ENCODE measurements at regions not wholly inside any gene's neighbourhood (a gene's known extent, or its start where the extent isn't known, plus 50 kb on each side); places are given as distances from the start of the nearest gene placed in this dataset.

DNA sequence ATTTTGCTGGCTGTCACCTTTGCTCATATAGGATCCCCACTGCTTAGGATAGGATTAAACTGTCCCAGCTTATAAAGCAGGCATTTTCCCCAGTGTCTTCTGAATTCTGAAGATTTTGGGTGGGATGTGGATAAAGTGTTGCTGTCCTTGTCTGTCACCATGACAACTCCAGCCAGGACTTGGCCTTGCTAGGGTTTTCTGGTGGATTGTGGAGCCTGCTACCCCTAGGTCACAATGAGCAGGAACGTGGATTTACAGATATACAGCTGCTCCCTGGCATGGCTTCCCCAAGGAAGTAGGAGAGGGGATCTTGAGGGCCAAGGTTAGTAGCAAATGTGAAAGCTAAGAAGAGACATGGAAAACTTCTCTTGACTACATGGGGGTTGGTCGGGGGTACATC, 220.7 kb downstream of the WDR11 start:
- TF ChIP-seq SUZ12 (IDR thresholded peaks at IDR 0.05) (no peak), ZNF384 (IDR thresholded peaks at IDR 0.05) (no peak), L3MBTL2 (conservative IDR thresholded peaks at IDR 0.05) (no peak), FOXA1 (IDR thresholded peaks at IDR 0.05) (no peak), ELF4 (IDR thresholded peaks at IDR 0.05) (no peak), NFRKB (IDR thresholded peaks at IDR 0.05) (no peak), HDGF (IDR thresholded peaks at IDR 0.05; ENCODE audit: borderline replicate concordance) (no peak), FOXK2 (IDR thresholded peaks at IDR 0.05) (no peak), SP1 (IDR thresholded peaks at IDR 0.05) (no peak), ARNT (IDR thresholded peaks at IDR 0.05) (no peak), LEF1 (IDR thresholded peaks at IDR 0.05; ENCODE audit: borderline replicate concordance) (no peak), CTBP1 (IDR thresholded peaks at IDR 0.05; ENCODE audit: borderline replicate concordance) (no peak), FOXM1 (IDR thresholded peaks at IDR 0.05; ENCODE audit: borderline replicate concordance) (no peak), BHLHE40 (IDR thresholded peaks at IDR 0.05; ENCODE audit: borderline replicate concordance) (no peak), TARDBP (IDR thresholded peaks at IDR 0.05) (no peak)
- TF ChIP-seq, protein P1, sequence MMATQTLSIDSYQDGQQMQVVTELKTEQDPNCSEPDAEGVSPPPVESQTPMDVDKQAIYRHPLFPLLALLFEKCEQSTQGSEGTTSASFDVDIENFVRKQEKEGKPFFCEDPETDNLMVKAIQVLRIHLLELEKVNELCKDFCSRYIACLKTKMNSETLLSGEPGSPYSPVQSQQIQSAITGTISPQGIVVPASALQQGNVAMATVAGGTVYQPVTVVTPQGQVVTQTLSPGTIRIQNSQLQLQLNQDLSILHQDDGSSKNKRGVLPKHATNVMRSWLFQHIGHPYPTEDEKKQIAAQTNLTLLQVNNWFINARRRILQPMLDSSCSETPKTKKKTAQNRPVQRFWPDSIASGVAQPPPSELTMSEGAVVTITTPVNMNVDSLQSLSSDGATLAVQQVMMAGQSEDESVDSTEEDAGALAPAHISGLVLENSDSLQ (IDR thresholded peaks at IDR 0.05), result no peak
- ChIA-PET POLR2A (no interaction called here), CTCF (no interaction called here)
- DNase-seq (ENCODE audit: extremely low spot score), result no peak

- DNase-seq (ENCODE audit: extremely low spot score), result no peak
- POLR2A ChIA-PET, result no interaction called here
- no peak for TF ChIP-seq FOXM1 (IDR thresholded peaks at IDR 0.05; ENCODE audit: borderline replicate concordance)
- no peak for TF ChIP-seq LEF1 (IDR thresholded peaks at IDR 0.05; ENCODE audit: borderline replicate concordance)
- TF ChIP-seq FOXA1 (IDR thresholded peaks at IDR 0.05), result no peak
- TF ChIP-seq BHLHE40 (IDR thresholded peaks at IDR 0.05; ENCODE audit: borderline replicate concordance), result no peak
- TF ChIP-seq NFRKB (IDR thresholded peaks at IDR 0.05), result no peak
- no peak for TF ChIP-seq FOXK2 (IDR thresholded peaks at IDR 0.05)
- TF ChIP-seq SUZ12 (IDR thresholded peaks at IDR 0.05), result no peak
- TF ChIP-seq L3MBTL2 (conservative IDR thresholded peaks at IDR 0.05), result no peak
- TF ChIP-seq HDGF (IDR thresholded peaks at IDR 0.05; ENCODE audit: borderline replicate concordance), result no peak
- TF ChIP-seq, protein P1 (IDR thresholded peaks at IDR 0.05), result no peak
- TF ChIP-seq SP1 (IDR thresholded peaks at IDR 0.05), result no peak
- no peak for TF ChIP-seq TARDBP (IDR thresholded peaks at IDR 0.05)
- TF ChIP-seq ELF4 (IDR thresholded peaks at IDR 0.05), result no peak
- no peak for TF ChIP-seq ARNT (IDR thresholded peaks at IDR 0.05)
- no peak for TF ChIP-seq CTBP1 (IDR thresholded peaks at IDR 0.05; ENCODE audit: borderline replicate concordance)
- CTCF ChIA-PET, result no interaction called here
Measured at GRCh38 chr10:121073728-121074127, 222.6 kb downstream of the WDR11 start.

DNA sequence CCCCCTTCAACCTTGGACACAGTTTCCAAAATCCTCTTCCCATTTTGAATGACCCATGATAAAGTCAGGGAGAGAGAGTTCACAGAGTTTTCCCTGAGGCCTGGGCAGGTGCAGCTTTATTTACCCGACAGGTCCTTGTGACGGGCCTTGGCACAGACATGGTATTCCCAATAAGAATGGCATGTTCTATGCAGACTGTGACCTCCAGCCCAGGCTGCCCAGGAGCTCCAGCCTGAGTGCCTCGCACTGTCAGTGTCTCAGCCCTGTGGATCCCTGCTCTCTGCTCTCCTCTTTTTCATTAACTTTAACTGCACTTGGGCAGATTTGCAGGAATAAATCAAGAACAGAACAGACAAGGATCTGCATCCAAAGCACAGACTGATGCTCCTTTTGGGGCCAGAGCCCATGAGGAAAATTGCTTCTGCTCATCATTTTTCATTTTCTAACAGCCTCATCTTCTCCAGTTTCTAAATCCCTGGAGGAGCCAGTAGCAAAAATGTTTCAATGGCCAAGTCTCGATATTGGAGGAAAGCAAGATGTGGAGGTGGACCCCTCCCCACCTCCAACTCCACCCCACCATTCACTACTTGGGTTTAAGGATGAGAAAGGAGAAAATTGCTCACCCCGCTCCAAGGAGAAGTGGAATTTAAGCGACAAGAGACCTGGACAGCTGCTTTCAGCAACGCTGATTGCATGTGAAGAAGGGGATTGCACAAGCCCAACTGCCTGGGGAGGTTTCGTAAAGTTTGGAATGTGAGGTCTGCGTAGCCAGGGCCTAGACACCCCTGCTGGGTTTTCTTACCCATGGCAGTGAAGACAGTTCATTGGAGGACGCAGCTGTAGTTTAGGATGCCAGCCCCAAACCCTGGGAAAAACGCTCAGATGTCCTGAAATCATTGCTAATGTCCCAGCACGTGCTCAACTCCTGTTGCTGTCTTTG, 225.9 kb downstream of the WDR11 start:
- ChIA-PET CTCF (no interaction called here), POLR2A (no interaction called here)
- no peak for DNase-seq (ENCODE audit: extremely low spot score)
- TF ChIP-seq FOXA1 (IDR thresholded peaks at IDR 0.05) (no peak), HDGF (IDR thresholded peaks at IDR 0.05; ENCODE audit: borderline replicate concordance) (no peak), SP1 (IDR thresholded peaks at IDR 0.05) (no peak), FOXM1 (IDR thresholded peaks at IDR 0.05; ENCODE audit: borderline replicate concordance) (no peak), NFRKB (IDR thresholded peaks at IDR 0.05) (no peak), L3MBTL2 (conservative IDR thresholded peaks at IDR 0.05) (no peak), CTBP1 (IDR thresholded peaks at IDR 0.05; ENCODE audit: borderline replicate concordance) (no peak), FOXK2 (IDR thresholded peaks at IDR 0.05) (no peak), TARDBP (IDR thresholded peaks at IDR 0.05) (no peak), LEF1 (IDR thresholded peaks at IDR 0.05; ENCODE audit: borderline replicate concordance) (no peak), ELF4 (IDR thresholded peaks at IDR 0.05) (no peak), ARNT (IDR thresholded peaks at IDR 0.05) (no peak), BHLHE40 (IDR thresholded peaks at IDR 0.05; ENCODE audit: borderline replicate concordance) (no peak)
- TF ChIP-seq, protein P1 (IDR thresholded peaks at IDR 0.05), result no peak

DNA sequence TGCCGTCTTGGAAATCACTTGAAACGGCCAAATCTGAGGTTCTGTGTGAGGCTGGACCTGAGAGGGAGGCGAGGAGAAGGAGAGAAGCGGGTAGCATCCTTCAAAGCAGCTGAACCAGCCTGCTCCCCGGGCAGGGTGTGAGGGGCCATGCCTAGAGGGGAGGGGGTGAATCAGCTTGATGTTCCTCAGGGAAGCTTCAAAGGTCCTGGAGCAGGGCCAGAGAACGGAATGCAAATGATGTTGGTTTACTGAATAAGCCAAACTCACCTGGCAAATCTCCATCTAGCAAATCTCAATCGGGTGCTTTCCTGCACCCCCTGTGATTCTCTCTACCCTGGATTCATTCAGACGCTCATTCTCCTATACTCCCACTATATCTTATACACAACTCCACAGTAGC, 226.9 kb downstream of the WDR11 start:
- ChIA-PET CTCF (no interaction called here), POLR2A (no interaction called here)
- DNase-seq (ENCODE audit: extremely low spot score), result no peak
- TF ChIP-seq L3MBTL2 (conservative IDR thresholded peaks at IDR 0.05) (no peak), FOXA1 (IDR thresholded peaks at IDR 0.05) (no peak), ARNT (IDR thresholded peaks at IDR 0.05) (no peak), LEF1 (IDR thresholded peaks at IDR 0.05; ENCODE audit: borderline replicate concordance) (no peak), ELF4 (IDR thresholded peaks at IDR 0.05) (no peak)

DNA sequence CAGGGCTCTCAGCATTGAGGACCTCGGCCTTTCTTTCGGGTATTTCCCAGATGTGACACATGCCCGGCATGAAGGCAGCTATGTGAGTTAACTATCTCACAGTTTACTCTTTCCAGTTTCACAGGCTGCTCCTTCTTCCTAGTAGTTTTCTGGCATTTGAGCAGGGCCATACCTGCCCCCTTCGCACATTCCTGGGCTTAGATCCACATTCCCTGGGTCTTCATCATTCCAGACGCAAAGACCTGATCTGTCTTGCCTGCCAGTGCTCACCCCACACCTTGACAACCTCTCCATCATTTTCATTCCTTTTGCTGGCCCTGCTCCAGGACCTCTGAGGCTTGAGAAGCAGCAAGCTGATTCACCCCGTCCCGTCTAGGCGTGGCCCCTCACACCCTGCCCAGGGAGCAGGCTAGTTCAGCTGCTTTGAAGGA, 227.5 kb downstream of the WDR11 start:
- ChIA-PET POLR2A (no interaction called here), CTCF (interaction anchor here (1.4 to 2.5 kb wide), 2 partner anchors 8 to 17 kb away, joined by 3 to 12 read pairs; no protein-coding TSS in a partner anchor)
- DNase-seq (ENCODE audit: extremely low spot score), result no peak
- TF ChIP-seq NFRKB (IDR thresholded peaks at IDR 0.05), result no peak
- no peak for TF ChIP-seq ZNF384 (IDR thresholded peaks at IDR 0.05)
- TF ChIP-seq LEF1 (IDR thresholded peaks at IDR 0.05; ENCODE audit: borderline replicate concordance), result no peak
- TF ChIP-seq TARDBP (IDR thresholded peaks at IDR 0.05), result no peak
- no peak for TF ChIP-seq ARNT (IDR thresholded peaks at IDR 0.05)

- ChIA-PET CTCF (interaction anchor here (0.7 to 2.5 kb wide), 3 partner anchors 9 to 18 kb away, joined by 3 to 12 read pairs (median 4); no protein-coding TSS in a partner anchor), POLR2A (interaction anchor here (1.8 kb wide), 1 partner anchor 113 kb away, joined by 5 read pairs; no protein-coding TSS in a partner anchor)
- TF ChIP-seq FOXK2 (IDR thresholded peaks at IDR 0.05) (no peak), TARDBP (IDR thresholded peaks at IDR 0.05) (no peak), FOXA1 (IDR thresholded peaks at IDR 0.05) (no peak), BHLHE40 (IDR thresholded peaks at IDR 0.05; ENCODE audit: borderline replicate concordance) (no peak), NFRKB (IDR thresholded peaks at IDR 0.05) (no peak), L3MBTL2 (conservative IDR thresholded peaks at IDR 0.05) (no peak)
- TF ChIP-seq, protein P1 (IDR thresholded peaks at IDR 0.05), result no peak
- no peak for DNase-seq (ENCODE audit: extremely low spot score)
Measured at GRCh38 chr10:121079226-121079625, 228.1 kb downstream of the WDR11 start.

Measured in HEK293T (cell line).